Bone marrow (tissue), 2 donors: ENCODE measurements at regions not wholly inside any gene's neighbourhood (a gene's known extent, or its start where the extent isn't known, plus 50 kb on each side); places are given as distances from the start of the nearest gene placed in this dataset.
"Not testable (repeated sequence)": the region's sequence is repeated elsewhere in the genome, so short reads cannot be mapped to it uniquely, and the experiment has no call there.

Source experiments
- DNase-seq, 2 donors: peaks; one replicate each; lab custom pipeline; 2025; lab: John Stamatoyannopoulos, UW

DNA sequence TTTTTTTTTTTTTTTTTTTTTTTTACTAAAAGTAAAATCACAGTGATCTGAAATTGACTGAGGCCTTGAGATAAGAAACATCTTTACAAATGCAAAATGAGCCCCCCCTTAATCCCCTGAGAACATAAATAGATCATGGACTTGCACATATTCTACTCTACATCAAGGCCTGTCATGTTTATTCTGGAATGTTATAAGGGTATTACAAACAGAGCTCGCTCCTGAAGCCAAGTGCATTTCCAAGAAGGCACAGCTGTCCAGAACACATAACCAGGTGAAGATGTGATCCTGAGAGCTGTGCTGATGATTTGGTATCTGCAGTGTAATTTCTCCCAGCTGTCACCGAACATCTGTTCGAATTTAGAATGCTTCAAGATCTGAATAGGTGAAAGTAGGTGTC is 384.5 kb downstream of the GPAT3 start:
- no peak for DNase-seq

DNA sequence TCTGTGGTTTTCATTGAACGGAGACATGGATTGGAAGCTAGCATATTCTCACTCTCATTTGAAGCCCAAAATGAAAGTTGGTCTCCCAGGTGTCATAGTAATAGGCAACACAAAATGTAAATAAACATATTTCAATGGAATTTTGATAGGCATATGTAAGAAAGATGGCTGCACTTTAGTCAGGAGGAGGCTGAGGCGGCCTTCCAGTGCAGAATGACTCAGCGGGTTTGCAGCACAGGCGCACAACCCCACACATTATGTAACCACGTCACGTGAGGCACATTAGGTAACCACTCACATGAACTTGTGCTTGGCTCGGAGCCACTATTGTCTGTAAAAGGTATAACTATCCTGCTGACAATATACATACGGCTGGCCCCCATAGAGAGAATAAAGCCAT is 381.7 kb downstream of the GPAT3 start:
- DNase-seq = no peak

DNA sequence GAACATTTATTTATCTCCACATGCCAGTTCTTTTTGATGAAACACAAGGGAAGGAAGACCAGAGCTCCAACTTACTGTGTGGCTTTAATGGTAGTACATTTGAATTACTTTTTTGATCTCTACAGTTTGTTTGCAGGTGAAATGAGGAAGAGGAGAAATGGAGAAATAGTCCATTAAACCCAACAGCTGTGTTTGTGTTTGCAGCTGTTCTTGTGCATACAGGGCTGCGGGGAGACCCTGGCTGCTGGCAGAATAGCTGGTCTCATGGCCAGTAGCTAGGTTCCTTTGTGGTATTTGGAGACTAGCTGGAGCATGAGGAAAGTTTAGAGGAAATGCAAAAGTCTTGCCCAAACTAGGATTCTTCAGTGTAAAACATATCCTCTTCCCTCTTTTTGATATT is 374.8 kb downstream of the GPAT3 start:
- DNase-seq = no peak

DNA sequence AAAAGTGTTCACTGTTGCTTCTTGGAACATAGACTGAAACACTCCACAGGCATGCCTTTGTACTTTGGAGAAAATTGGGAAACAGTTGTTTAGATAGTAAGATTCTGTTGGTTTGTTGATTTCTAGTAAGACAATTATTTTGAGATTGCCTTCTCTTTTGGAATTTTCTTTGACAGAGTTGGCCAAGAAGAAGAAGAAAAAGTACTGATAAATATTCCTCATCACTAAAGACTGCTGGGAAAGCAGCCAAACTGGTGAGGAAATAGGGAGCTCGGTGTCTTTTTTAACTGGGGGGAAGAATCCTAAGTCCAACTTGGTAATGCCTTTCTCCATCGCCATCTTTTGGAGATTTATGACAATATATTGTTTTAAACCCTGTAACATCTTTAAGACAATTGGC is 370.7 kb downstream of the GPAT3 start:
- DNase-seq = no peak

- no peak for DNase-seq
Observed at GRCh38 chr4:83905952-83906351, 370.0 kb downstream of the GPAT3 start.

DNA sequence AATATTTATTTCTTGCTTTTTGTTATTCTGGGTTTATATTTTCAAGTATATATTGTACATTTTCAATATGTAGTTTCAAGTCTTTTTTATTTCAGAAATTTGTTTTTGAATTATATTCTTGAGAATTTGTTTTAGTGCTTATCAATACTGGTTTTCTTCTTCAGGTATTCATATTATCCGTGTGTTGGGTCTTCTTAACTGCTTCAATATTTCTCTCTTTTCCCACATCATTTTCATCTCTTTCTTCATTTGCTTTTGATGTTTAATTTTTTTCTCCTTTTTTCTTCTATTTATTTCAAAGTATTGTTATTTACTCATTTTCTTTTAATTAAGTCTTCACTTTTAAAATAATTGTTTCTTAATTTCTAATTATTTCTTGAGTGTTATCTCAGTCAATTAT is 367.8 kb downstream of the GPAT3 start:
- not testable (repeated sequence) for DNase-seq

DNA sequence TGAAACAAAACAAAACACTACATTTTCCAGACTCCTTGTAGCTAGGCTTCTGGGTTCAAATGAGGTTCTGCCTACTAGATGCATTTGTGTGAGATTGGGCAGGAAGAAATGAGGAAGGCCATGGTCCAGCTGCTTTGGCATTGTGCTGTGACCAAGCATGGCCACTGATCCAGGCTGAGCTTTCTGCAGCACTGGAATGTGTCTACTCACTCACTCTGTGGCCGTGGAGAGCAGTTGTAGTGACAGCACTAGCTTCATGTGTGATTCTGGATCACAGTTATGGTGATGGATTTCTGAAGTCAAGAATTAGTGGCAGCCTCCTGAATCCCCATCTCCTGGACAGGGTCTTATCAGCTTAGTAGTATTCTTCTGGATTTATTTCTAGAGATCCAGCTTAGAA is 358.9 kb downstream of the GPAT3 start:
- DNase-seq = no peak

DNA sequence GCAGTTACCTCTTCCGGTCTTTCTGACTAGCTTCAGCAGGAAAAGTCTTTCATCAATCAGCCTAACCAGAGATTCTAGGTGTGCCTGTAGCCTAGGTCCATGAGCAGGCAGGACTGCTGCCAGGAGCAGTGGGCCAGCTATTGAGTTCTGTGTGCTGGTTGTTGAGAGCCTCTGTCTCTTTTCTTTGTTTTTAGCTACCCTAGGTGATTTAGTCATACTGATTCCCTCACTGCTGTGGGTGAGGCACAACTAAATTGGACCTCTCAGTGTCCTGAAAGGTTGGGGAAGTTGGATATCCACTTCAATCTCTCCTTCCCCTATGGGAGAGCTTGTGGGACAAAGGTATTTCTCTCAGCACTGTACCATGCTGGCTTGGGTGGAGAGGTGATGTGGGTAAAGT is 354.9 kb downstream of the GPAT3 start:
- DNase-seq = no peak

GRCh38 chr4:83890231-83890630 is 354.3 kb downstream of the GPAT3 start:
- DNase-seq = no peak

DNA sequence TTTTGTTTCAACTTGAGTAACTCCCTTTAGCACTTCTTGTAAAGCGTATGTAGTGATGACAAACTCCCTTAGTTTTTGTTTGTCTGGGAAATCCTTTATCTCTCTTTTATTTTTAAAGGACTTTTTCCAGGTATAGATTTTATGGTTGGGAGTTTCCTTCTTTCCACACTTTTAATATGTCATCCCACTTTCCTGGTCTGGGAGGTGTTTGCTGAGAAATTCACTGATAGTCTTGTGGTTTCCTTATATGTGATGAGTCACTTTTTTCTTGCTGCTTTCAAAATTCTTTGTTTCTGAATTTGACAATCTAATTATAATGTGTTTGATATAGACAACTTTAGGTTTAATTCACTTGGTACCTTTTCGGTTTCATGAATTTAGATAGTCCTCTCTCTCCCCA is 353.9 kb downstream of the GPAT3 start:
- no peak for DNase-seq

DNA sequence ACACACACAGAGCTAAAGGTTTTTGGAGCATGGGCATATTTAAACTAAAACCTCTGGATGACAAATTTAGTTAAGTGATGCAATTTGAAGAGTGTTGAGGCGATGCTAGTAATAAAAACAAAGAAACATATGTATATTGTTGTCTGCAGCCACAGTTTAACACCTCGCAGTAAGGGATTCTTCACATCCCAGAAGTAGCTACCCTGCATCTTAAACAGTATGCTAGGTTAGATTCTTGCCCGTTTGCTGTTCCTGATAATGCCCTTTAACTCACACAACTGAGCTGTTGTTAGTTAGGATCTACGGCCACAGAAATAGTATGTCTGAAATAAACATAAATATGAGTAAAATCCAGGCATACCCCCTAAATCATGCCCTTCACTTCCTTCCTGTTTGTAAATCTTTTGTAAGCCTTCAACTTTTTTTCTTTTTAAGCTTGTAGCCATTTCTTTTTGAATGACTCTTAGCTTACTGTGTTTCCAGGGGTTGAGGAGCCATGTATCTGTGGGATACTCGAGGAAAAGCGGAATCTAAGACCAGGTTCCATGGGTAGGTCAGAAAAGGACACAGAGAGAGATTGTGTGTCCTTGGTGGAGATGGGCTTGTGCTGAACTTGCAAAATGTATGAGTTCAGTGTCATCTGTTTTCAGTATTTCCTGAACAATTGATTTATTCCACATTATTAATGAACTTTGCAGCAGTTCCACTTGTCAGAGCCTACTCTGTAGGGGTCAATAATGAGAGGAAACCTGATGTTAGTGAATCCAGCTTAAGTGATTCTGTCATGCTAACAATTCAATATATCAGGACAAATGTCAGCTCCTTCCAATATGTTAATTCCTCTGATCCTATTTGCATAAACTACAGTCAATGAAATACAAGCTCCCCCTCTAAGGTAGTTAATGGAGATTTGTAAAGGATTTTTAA is 349.6 kb downstream of the GPAT3 start:
- no peak for DNase-seq

GRCh38 chr4:83876047-83876446 is 340.1 kb downstream of the GPAT3 start:
- no peak for DNase-seq

GRCh38 chr4:83875437-83875836 is 339.5 kb downstream of the GPAT3 start:
- no peak for DNase-seq

- no peak for DNase-seq
Observed at GRCh38 chr4:83873996-83874395, 338.1 kb downstream of the GPAT3 start.

DNA sequence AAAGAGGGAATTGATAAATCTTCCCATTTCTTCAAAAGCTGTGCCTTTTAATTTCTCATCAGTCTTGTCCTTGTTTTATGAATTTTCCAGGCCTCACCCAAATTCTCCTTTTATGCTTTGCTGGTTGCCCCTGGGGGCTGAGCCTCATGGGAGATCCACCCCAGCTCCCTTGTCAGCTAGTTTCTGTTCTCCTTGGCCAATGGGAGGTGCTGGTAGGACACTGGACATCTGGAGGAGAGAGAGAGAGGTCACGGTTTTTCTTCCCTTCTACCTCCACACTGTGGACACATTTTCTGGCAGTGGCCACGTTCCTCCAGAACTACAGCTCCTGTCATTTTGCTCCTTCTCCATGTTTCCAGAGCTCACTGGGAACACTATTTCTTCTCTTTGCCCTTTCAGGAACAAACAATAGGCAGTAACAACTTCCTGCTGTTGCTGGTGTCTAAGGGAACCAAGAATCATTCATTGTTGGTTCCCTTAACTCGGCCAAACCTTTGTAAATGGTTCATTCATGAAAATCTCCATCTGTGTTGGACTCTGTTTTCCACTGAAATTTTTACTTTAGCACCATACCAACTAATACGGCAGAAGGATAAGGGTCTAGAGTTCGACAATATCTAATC is 334.5 kb downstream of the GPAT3 start:
- no peak for DNase-seq

- DNase-seq = no peak
Observed at GRCh38 chr4:83866834-83867621, 331.1 kb downstream of the GPAT3 start.

DNA sequence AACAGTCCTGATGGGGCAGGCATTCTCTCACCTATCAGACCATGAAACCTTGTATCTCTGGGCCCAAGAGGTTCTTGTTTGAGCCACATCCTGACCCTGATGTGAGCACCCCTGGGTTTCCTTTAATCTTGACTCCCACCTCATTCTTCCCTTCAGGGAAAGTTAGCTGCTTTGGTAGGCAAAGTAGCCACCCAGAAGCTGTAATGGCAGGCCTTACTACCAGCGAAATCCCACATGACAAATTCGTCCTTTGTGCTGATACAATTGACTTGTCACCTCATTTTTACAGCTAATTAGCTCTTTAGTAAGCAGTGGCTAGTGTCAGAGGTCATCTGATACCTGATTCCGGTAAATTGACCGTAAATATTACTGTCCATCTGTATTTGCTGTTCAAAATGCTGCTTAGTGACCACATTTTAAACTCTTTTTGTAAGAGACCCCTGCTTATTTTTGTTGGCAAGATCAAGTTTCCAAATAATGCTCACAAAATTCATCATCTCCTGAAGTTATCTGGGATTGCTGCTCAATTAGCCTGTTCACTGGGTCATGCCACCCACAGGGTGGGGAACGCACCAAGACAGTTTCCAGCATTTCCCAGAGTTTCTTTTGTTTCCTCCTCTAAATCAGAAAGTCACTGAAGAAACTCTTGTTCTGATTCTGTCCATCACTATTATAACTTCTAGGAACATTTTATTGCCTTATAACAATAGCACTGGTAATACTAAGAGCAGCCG is 329.7 kb downstream of the GPAT3 start:
- no peak for DNase-seq

DNA sequence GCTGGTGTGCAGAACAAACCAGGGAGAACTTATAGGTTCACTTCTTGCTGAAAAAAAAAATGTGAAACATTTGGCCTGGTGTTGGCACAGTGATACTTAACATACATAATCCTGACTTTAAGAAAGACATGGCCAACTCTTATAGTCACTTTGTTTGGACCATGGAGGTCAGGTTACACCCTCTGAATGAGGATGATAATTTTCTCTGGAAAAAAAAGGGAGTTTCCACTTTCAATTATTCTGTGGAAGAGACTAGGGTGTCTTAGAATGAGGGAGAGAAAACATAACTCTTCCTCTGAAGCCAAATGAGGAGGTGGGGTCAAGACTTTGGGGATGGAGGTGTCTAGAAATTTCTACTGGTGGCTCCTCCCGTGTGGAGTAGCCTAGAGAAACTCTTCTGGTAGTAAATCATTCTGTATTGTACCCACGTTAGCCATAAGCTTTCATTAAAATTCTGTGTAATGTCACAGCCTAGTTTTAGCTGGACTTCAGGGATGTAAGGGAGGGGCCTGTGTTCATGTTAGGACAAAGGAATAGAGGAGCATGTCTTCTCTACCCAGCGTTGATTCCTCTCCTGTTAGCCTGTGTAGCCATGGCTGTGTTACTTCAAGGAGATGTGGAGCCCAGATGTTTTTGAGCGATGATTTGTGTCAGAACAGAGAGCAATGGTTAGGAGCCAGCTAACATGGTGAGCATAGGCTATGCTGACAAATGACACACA is 328.3 kb downstream of the GPAT3 start:
- DNase-seq = no peak

DNA sequence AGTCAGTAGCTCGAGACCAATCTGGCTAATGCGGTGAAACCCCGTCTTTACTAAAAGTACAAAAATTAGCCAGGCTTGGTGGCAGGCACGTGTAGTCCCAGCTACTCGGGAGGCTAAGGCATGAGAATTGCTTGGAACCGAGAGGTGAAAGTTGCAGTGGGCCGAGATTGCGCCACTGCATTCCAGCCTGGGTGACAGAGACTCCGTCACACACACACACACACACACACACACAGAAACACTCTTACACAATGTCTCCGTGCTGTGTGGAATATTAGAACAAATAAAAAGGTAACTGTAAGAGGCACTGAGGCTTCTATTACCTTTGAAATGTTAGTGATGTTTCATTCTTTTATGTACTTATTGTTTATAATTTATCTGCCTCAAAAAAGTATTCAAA is 326.6 kb downstream of the GPAT3 start:
- DNase-seq = no peak

DNA sequence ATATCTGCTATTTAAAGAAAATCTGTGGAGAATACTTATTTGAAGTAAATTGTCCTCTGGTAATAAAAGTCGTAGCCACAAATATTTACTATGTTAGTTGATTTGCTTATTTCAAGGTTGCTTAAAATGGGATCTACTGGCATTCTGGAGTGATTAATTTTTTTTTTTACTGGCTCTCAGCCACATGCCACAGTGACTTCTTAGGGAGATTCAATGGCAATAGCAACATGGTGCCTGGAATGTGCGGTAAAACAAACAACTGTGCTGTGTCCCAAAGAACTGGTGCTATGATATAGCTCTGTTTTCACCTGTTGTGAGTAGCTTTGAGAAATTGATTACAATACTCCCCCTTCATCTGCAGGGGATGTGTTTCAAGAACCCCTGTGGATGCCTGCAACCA is 324.3 kb downstream of the GPAT3 start:
- no peak for DNase-seq

GRCh38 chr4:83858131-83858530 is 322.2 kb downstream of the GPAT3 start:
- no peak for DNase-seq
